Tibial nerve (tissue), 3 donors: ENCODE measurements at regions not wholly inside any gene's neighbourhood (a gene's known extent, or its start where the extent isn't known, plus 50 kb on each side); places are given as distances from the start of the nearest gene placed in this dataset.

Experiments
- POLR2A ChIP-seq, 2 donors: fragments of 450-650 bp; IDR thresholded peaks; one replicate each; pipeline ENCODE4 v1.6.1; 2017; ENCODE audit warnings: antibody characterized with exemption in 2 of 2, mild to moderate bottlenecking in 2 of 2, moderate library complexity in 2 of 2
- TF ChIP-seq, protein P1 (sequence below), 5 experiments: fragments of 200-600 bp in 3 of 5; fragments of 450-650 bp in 2 of 5; sonication (generic) in 3 of 5; IDR thresholded peaks; one replicate each; pipeline ENCODE4 v1.5.1; 2016 to 2019; ENCODE audit warnings: antibody characterized with exemption in 5 of 5, mild to moderate bottlenecking in 3 of 5, moderate library complexity in 2 of 5

DNA sequence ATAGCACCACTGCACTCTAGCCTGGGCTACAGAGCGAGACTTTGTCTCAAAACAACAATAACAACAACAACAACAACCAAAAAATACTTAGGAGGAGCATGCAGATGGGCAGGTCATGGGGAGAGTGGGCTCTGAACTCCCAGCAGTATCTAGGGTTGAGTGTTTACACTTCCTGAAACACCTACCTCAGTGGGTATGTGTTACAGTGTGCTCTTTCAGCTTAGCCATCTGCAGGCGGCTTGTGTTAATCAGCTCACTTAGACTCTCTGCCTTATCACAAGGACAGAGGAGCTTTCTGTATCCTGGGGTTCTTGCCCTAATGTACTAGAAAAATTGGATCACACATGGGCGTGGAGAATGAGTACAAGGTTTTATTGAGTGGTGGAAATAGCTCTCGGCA is 340.2 kb downstream of the KIF20B start:
- TF ChIP-seq, protein P1, sequence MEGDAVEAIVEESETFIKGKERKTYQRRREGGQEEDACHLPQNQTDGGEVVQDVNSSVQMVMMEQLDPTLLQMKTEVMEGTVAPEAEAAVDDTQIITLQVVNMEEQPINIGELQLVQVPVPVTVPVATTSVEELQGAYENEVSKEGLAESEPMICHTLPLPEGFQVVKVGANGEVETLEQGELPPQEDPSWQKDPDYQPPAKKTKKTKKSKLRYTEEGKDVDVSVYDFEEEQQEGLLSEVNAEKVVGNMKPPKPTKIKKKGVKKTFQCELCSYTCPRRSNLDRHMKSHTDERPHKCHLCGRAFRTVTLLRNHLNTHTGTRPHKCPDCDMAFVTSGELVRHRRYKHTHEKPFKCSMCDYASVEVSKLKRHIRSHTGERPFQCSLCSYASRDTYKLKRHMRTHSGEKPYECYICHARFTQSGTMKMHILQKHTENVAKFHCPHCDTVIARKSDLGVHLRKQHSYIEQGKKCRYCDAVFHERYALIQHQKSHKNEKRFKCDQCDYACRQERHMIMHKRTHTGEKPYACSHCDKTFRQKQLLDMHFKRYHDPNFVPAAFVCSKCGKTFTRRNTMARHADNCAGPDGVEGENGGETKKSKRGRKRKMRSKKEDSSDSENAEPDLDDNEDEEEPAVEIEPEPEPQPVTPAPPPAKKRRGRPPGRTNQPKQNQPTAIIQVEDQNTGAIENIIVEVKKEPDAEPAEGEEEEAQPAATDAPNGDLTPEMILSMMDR (IDR thresholded peaks at IDR 0.05): no peak
- TF ChIP-seq POLR2A (IDR thresholded peaks at IDR 0.05): no peak
